ENCODE measurements at regions not wholly inside any gene's neighbourhood (a gene's known extent, or its start where the extent isn't known, plus 50 kb on each side); places are given as distances from the start of the nearest gene placed in this dataset.

- no peak for DNase-seq
Observed at GRCh38 chr13:73929287-73929932, 204.8 kb downstream of the KLF12 start.

GRCh38 chr13:73924607-73925006 lies 209.6 kb downstream of the KLF12 start:
- no peak for DNase-seq

DNA sequence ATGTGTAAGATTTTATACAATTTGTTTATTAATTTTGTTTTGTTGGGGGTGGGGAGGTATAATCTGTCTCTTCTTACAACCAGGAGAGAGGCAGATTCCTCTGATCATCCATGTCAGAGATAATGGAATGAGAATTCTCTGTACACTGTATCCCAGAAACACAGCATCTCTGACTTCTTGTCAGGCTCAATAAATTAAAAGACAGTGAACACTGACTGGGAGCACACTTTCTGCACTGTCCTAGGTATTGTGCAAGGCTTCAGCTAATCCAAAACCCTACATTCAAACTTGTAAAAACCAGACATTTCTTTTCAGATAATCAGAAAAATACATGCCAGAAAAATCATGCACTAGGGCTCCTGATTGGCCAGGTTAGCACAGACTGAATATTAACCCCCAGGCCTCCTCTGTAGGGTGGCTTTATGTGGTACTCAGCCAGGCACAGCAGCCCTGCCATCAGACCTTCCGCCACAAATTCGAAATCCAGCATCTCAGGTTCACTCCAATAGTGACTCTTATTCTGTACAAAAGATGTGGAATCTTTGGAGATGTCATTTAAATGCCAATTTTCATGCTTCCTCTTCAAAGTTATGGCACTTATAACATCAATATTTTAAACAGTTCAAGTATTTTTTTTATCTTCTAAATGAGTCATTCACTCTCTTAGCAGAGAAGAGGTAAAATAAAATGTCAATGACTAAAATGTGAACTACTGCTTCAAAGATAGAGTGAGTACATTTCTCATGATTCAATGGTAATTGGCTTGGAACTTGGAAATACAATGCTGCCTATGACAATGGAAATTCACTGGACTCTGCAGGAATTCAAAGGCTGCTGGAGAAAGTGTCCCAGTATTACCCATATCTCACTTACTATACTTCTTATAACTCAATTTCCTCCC lies 211.5 kb downstream of the KLF12 start:
- DNase-seq: peak; percentile 61

DNA sequence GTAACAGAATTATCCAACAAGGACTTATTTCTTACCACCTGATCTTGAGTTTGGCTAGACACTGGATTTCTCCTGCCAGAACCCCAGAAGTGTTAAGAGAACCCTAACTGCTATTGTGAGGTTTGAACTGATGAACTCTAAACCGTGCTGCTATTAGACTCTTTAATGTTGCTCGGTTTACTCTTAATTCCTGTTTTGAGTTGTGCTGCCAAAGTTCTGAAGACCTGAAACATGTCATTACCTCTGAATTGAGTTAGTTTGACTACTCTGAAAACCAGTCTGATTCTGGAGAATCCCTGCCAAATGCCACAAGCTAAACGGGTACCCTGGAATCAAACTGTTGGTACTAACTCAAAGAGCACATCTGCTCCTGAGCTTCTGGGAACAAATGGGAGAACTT lies 215.5 kb downstream of the KLF12 start:
- no peak for DNase-seq

DNA sequence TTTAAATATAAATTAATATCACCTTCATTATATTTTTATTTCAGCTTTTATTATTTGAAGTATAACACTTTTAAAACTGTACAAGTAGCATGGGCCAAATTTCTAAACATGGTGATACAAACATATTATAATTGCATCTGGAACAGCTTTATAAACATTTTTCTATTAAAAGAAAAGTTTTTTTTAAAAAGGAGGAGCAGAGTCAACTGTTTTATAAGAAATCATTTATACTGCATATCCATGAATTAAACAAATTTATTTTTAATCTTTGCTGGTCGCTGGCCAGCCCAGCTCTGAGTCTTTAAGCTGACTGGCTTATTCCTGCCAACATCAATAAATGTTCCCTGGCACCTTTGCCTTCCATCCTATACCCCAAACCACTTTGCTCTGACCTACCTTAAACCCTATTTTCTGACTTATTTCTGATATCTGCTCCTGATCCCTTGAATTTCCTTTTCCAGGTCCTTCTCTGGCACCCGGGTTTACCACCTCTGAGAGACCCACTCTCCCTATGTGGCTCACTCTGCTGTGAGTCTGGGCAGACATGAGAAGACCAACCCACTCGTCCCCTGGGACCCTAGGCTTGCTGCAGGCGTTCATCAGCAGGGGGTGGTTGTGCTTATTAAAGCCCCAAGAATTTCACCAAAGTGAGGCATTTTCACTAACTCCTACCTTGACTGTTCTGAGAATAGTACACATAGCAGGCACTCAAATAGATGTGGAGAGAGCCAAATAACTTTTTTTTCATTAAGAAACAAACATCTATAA lies 220.3 kb downstream of the KLF12 start:
- DNase-seq: no peak

DNA sequence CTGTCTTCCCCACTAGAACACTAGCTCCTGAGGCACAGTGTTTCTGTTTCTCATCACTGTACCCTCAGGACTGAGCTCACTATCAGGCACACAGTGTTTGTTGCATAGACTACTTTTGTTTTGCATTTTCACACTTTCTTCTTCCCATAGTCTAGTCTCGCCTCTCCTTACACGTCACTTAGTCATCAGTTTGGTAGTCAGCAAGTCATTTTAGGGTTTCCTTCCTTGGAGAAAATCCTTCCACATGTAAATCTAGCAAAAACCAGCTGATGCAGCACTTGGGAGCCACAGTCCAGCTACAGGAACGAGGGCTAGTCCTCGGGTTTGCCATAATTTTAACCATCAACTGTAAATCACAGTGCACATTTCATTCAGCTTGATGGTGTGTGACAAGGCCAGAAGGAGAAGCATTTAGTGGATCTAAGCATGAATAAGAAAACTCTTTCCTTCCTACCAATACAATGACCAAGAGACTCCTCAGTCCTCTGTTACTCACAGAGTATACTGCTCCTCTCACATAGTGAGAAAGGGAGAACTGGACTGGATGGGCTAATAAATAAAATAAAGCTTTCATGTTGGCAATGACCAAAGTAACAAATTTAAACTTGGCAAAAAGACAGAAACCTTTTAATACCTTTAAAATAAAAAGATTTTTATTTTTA lies 221.0 kb downstream of the KLF12 start:
- peak; percentile 79 for DNase-seq

GRCh38 chr13:73911361-73911760 lies 222.8 kb downstream of the KLF12 start:
- DNase-seq: no peak

DNA sequence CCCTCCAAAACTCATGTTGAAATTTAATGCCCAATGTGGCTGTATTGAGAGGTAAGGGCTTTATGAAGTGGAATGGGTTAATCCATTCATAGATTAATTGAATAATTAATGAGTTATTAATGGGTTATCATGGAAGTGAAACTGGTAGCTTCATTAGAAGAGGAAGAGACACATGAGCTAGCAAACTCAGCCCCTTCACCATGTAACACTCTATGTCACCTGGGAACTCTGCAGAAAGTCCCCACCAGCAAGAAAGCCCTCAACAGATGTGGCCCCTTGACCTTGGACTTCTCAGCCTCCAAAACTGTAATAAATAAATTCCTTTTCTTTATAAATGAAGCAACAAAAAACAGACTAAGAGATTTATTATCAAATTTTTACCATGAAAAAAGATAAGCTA lies 223.5 kb downstream of the KLF12 start:
- DNase-seq: no peak

- DNase-seq: no peak
Observed at GRCh38 chr13:73908809-73909208, 225.4 kb downstream of the KLF12 start.

DNA sequence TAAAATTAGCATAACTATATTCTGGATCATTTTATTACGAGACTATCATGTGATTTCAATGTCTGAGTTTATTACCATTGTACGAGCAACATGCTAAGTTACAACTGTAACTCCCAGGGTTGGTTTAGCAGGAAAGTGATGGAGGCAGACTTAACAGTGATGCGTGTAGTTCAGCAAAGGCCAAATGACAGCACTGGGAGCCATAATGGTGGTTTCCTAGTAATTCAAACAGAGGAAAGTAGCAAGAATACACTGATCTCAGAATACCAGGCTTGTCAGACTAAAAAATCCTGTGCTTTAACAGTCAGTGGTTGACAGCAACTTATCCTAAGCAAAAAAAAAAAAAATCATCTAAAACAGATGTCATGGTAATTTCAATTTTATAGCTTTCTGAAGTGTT lies 229.6 kb downstream of the KLF12 start:
- DNase-seq: no peak

GRCh38 chr13:73903561-73903960 lies 230.6 kb downstream of the KLF12 start:
- DNase-seq: no peak

GRCh38 chr13:73902847-73903246 lies 231.4 kb downstream of the KLF12 start:
- no peak for DNase-seq

DNA sequence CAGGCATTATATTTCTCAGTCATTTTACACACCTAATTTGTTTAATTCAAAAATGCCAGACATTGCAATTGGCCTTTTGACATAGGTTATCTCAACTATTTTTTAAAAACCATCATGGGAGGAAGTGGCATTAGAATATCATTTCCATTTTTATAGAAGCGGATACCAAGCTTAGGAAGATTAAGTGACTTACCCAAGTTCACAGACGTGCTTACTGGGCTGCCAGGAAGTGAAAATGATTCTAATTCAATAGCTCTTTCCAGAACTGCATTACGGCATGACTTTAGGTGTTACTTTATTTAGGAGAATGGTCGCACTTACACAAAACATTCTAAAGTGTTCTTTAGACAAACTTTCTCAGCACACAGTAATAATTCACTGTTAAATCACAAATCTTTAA lies 231.9 kb downstream of the KLF12 start:
- DNase-seq: no peak

DNA sequence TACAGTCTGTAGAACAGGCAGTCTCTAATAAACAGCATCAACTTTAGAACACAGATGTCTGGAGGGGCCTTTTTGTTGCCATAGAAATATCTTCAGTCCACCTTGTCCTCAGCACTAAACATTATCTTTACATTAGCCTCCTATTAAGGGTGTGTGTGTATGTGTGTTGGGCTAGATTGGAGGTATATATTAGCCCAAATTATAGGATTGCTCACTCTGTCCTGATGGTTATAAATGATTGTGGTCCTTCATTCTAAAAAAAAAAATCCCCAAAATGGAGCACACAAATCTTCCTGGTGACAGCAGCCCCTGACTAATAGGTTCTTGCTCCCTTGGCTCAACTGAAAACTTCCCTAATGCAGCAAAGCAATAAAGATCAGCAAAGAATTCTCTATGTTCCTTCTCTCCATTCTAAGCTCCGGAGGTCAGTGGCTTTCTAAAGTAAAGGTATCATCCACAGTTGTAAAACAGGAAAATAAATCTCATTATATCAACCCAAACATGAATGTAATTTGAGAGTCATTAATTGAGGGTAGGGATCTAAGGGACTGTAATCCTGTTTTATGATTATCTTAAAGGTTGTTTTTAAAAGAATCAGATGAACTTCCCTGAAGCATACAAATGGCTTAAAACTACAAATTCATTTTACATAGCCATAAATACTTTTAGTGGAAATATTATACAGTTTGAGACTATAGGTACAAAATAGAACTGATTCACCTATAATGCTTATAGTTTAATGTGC lies 232.7 kb downstream of the KLF12 start:
- no peak for DNase-seq

GRCh38 chr13:73900591-73900990 lies 233.6 kb downstream of the KLF12 start:
- DNase-seq: no peak

DNA sequence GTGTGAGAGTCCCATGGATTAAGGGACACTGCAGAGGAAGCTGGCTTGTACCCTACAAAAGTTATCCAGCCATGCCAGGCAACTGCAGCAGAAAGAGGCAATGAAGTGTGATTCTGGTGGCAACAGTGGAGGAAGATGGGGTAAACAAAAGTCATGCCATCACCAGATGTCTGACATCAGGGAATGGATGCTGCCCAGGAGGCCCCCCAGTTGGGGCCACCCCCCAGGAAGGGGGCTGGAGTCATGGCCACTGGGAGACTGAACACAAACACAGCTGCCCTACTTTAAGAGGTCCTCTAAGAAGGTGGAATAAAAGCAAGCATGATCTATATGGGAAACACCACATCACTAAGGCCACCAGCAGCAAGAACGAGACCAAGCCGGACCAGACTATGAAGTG lies 235.3 kb downstream of the KLF12 start:
- DNase-seq: no peak

DNA sequence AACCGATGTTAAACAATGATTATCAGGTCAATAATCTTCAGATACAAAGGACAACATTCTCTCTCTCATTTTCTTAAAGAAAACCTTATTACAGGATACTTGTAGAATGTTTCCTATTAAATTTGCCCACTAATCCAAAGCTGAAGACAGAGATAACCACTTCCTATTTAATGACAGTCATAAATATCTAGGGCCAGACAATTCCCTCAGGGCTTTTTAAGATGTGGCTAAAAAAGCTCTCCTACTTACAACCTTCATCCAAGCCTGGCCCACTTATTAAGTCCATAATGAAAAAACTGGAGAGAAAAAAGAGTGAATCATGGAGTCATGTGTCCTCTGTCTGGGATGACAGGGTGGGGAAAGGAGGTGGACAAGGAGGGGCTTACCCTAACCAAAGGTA lies 235.9 kb downstream of the KLF12 start:
- DNase-seq: no peak

DNA sequence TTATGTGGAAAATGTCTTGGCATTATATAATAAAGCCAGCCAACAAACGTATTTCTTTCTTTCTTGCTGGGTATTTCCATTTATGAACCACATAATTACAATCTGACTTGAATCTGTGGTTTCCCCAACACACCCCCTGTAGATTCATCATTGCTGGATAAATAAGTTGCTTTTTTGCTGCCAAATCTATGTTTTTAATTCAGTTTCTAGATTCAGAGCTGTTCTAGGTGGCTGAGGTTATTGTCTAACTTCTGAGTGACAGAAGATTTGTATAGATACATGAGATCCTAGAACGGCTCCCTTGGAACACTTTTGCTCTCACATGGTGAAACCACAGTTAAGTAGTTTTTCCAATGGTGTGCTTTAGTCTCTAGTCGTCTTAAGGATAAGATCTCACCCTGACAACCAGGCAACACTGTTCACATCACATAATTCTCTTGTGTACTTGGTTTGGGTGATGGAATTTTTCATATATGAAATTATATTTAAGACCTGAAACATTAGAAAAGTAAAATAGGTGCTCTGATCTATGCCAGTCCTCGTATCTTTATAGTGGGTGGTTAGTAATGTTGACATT lies 239.1 kb downstream of the KLF12 start:
- DNase-seq: no peak

DNA sequence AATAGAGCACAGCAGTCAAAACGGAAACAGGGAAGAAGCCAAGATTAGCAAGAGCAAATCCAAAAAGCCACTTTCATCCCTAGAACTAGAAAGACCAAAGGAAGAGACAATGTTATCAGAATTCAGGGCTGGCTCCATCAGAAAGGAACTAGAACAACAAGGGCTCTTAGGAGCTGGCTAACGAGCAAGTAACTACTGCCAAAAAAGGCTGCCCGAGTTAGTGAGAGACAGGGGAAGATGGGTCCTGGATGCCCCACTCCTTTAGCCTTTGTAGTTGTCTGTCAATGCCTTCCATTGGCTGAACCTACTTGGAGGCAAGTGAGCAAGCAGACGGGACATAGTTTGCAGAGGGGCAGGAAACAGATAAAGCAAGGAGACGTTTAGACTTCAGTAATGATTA lies 240.4 kb downstream of the KLF12 start:
- DNase-seq: no peak

DNA sequence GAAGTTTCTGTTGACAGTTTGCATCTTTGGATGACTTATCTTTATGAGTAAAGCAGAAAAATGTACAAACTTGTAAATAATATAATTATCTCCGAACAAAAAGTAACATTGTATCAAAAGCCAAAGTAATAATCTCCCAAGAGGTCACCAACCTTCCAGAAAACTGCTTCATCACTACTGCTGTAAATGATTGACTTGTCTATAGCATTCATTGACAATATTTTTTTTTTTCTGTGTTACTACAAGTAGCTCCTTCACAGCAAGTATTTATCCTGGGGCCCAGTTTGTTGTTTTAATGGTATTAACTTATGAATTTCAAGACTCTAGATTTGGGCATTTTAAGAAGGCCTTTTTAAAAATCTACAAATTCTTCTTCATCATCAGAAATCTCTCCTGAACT lies 242.4 kb downstream of the KLF12 start:
- no peak for DNase-seq

DNA sequence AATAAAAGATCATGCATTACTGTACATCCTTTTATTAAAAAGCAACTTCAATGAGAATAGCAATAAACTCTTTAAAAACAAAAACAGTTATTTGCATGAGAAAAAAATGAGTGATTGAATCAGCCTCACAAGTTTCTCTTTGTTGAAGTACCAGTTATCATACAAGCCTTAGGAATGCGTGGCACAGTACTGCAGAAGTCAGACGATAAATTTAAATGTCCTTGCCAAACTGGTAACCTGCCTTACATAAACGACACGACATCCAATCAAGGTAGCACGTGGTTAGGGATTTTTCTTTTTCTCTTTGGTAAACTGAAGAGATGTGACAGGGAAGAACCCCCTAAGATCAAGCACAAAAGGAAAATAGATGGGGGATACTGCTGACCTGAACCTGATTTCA lies 251.0 kb downstream of the KLF12 start:
- no peak for DNase-seq

GRCh38 chr13:73880365-73880764 lies 253.8 kb downstream of the KLF12 start:
- peak; percentile 42 for DNase-seq
